GM12878 (cell line): ENCODE measurements at regions not wholly inside any gene's neighbourhood (a gene's known extent, or its start where the extent isn't known, plus 50 kb on each side); places are given as distances from the start of the nearest gene placed in this dataset.

Experiments used
- ATAC-seq: fragments of 200-7000 bp; cut with Tn5 transposase; 3 replicates; pipeline ENCODE4 v1.9.1; 2020; ENCODE audit warnings: mild to moderate bottlenecking, moderate library complexity
- BruUV-seq: library from RNA; stranded (reverse); fragments of 400-500 nt; replicated peaks from 2 replicates; lab custom pipeline; 2021; lab: Mats Ljungman, UMichigan
- CTCF ChIA-PET: fragments of 300-600 bp; sonication (Branson Sonifier 250); formaldehyde crosslinking; extraction: SDS; loops from one replicate; lab custom pipeline; 2021; ENCODE audit warnings: inconsistent platforms; lab: Yijun Ruan, JAX
- POLR2A ChIA-PET: fragments of 350-600 bp; formaldehyde crosslinking; extraction: SDS; loops from one replicate; lab custom pipeline; 2021; ENCODE audit warnings: inconsistent platforms; lab: Charles Lee
- RAD21 ChIA-PET: fragments of 300-600 bp; sonication (Branson Sonifier 250); formaldehyde crosslinking; loops from one replicate; lab custom pipeline; 2023; ENCODE audit warnings: antibody characterized with exemption; ENCODE audit not compliant: unreplicated experiment; lab: Charles Lee
- SMC1A ChIA-PET: fragments of 300-600 bp; sonication (Branson Sonifier 250); formaldehyde crosslinking; loops from one replicate; lab custom pipeline; 2023; ENCODE audit not compliant: unreplicated experiment, uncharacterized antibody; lab: Charles Lee
- DNase-seq: peaks from one replicate; pipeline ENCODE4 v3.0.0-alpha.2; 2011; ENCODE audit warnings: low read depth, low spot score
- FAIRE-seq: peaks from 3 replicates; lab custom pipeline; 2011; peaks lifted over from hg19 to GRCh38; lab: Jason Lieb, UNC
- H2AFZ ChIP-seq: 2 replicates; pipeline ENCODE4 v1.6.0; 2011; ENCODE audit warnings: low read depth, low read length, control low read depth; ENCODE audit not compliant: control insufficient read depth
- H3K27ac ChIP-seq: 2 replicates; pipeline ENCODE4 v1.5.1; 2011; ENCODE audit warnings: control low read depth; ENCODE audit not compliant: control insufficient read depth, insufficient read depth
- H3K27me3 ChIP-seq, 2 experiments: replicated peaks in 1 of 2; 2 replicates each; pipeline versions ENCODE4 v1.6.0 to v1.6.1; 2011; ENCODE audit warnings: low read length in 1 of 2; ENCODE audit not compliant: control insufficient read depth in 2 of 2, insufficient read depth in 2 of 2
- H3K36me3 ChIP-seq, 2 experiments: 2 replicates each; pipeline ENCODE4 v1.5.1; 2011; ENCODE audit warnings: low read length in 1 of 2; ENCODE audit not compliant: control insufficient read depth in 2 of 2, insufficient read depth in 2 of 2
- H3K4me1 ChIP-seq: 2 replicates; pipeline ENCODE4 v1.6.1; 2011; ENCODE audit warnings: mild to moderate bottlenecking, low read length, moderate library complexity, mixed read lengths; ENCODE audit not compliant: control insufficient read depth, insufficient read depth
- H3K4me2 ChIP-seq: 2 replicates; pipeline ENCODE4 v1.6.0; 2011; ENCODE audit warnings: control low read depth; ENCODE audit not compliant: control insufficient read depth, insufficient read depth
- H3K4me3 ChIP-seq: fragments of 200-600 bp; sonication (generic); 2 replicates; pipeline ENCODE4 v1.5.1; 2016
- H3K79me2 ChIP-seq: 2 replicates; pipeline ENCODE4 v1.6.0; 2011; ENCODE audit warnings: low read length; ENCODE audit not compliant: control insufficient read depth, insufficient read depth
- H3K9ac ChIP-seq: 2 replicates; pipeline ENCODE4 v1.8.0; 2011; ENCODE audit warnings: low read length, control low read depth, mixed read lengths; ENCODE audit not compliant: control insufficient read depth, insufficient read depth
- H3K9me3 ChIP-seq: replicated peaks from 3 replicates; pipeline ENCODE4 v1.5.1; 2011; ENCODE audit warnings: mild to moderate bottlenecking, low read length; ENCODE audit not compliant: control insufficient read depth, insufficient read depth
- H4K20me1 ChIP-seq: 2 replicates; pipeline ENCODE4 v1.6.0; 2011; ENCODE audit not compliant: control insufficient read depth, insufficient read depth
- CBX3 ChIP-seq: fragments of 200-600 bp; sonication (generic); IDR thresholded peaks from 2 replicates; pipeline ENCODE4 v1.6.1; 2016; ENCODE audit warnings: low read depth, borderline replicate concordance
- FOS ChIP-seq: IDR thresholded peaks from 3 replicates; pipeline ENCODE4 v1.6.1; 2011; ENCODE audit warnings: borderline replicate concordance; ENCODE audit not compliant: insufficient read length; ENCODE audit errors: extremely low read depth
- FOXM1 ChIP-seq: IDR thresholded peaks from 2 replicates; pipeline ENCODE4 v1.6.1; 2012; ENCODE audit warnings: low read depth, mild to moderate bottlenecking, inconsistent platforms, low read length, moderate library complexity
- HDAC2 ChIP-seq: fragments of 200-600 bp; sonication (generic); IDR thresholded peaks from 2 replicates; pipeline ENCODE4 v1.6.1; 2017
- HDGF ChIP-seq: fragments of 450-650 bp; IDR thresholded peaks from 2 replicates; pipeline ENCODE4 v1.6.1; 2016; ENCODE audit warnings: antibody characterized with exemption
- KAT2A ChIP-seq: conservative IDR thresholded peaks from 2 replicates; pipeline ENCODE4 v1.6.1; 2011; ENCODE audit warnings: low read depth, low read length; ENCODE audit not compliant: control insufficient read depth
- KDM1A ChIP-seq: fragments of 200-600 bp; sonication (generic); IDR thresholded peaks from 2 replicates; pipeline ENCODE4 v1.6.1; 2016; ENCODE audit warnings: borderline replicate concordance
- NR2F1 ChIP-seq: fragments of 450-650 bp; conservative IDR thresholded peaks from 2 replicates; pipeline ENCODE4 v1.6.1; 2017; ENCODE audit warnings: mild to moderate bottlenecking
- PAX5 ChIP-seq: IDR thresholded peaks from 2 replicates; pipeline ENCODE4 v1.6.1; 2011; ENCODE audit warnings: low read depth, low read length, borderline replicate concordance
- POU2F2 ChIP-seq: IDR thresholded peaks from 3 replicates; pipeline ENCODE4 v1.6.1; 2011; ENCODE audit warnings: low read depth, mild to moderate bottlenecking, low read length, borderline replicate concordance
- RAD21 ChIP-seq: IDR thresholded peaks from 2 replicates; pipeline ENCODE4 v1.6.1; 2011; ENCODE audit warnings: mild to moderate bottlenecking, low read depth, low read length, moderate library complexity; ENCODE audit not compliant: insufficient read depth
- SMC3 ChIP-seq: IDR thresholded peaks from 2 replicates; pipeline ENCODE4 v1.6.1; 2011; ENCODE audit warnings: low read length, improper control_type of control experiment, borderline replicate concordance
- SRF ChIP-seq, 2 experiments: IDR thresholded peaks; 2 replicates each; pipeline ENCODE4 v1.6.1; 2011; ENCODE audit warnings: low read depth in 2 of 2, low read length in 2 of 2, mild to moderate bottlenecking in 1 of 2, moderate library complexity in 1 of 2
- STAT3 ChIP-seq: IDR thresholded peaks from 2 replicates; pipeline ENCODE4 v1.6.1; 2011; ENCODE audit warnings: low read depth, low read length, improper control_type of control experiment
- ZNF384 ChIP-seq: IDR thresholded peaks from 2 replicates; pipeline ENCODE4 v1.6.1; 2012; ENCODE audit warnings: low read depth, mild to moderate bottlenecking, low read length, improper control_type of control experiment, borderline replicate concordance
- ZSCAN29 ChIP-seq: fragments of 450-650 bp; IDR thresholded peaks from 2 replicates; pipeline ENCODE4 v1.6.1; 2017; ENCODE audit warnings: mild to moderate bottlenecking, moderate library complexity
- WGBS: methylation state at CpG from one replicate; pipeline ENCODE4 v1.1.6; 2016; ENCODE audit warnings: low lambda C conversion rate; ENCODE audit not compliant: insufficient replicate concordance, insufficient coverage; ENCODE audit errors: missing lambda C conversion rate; 5-methylcytosine and 5-hydroxymethylcytosine counted together
- in situ Hi-C: fragments of 300-500 bp; cut with MboI; formaldehyde crosslinking; loops from 9 replicates; pipeline ENCODE4 v1.14.3; 2018; ENCODE audit warnings: mixed read lengths
- intact Hi-C: fragments of 100-400 bp; cut with micrococcal nuclease; formaldehyde crosslinking; loops from one replicate; pipeline ENCODE4 v1.14.2; 2022; ENCODE audit not compliant: unreplicated experiment
- TF ChIP-seq, protein P1 (sequence below): fragments of 450-650 bp; IDR thresholded peaks from 2 replicates; pipeline ENCODE4 v1.6.1; 2017; ENCODE audit warnings: borderline replicate concordance
- TF ChIP-seq, protein P2 (sequence below): fragments of 450-650 bp; conservative IDR thresholded peaks from 2 replicates; pipeline ENCODE4 v1.6.1; 2017; ENCODE audit warnings: mild to moderate bottlenecking, moderate library complexity

- Histone ChIP-seq H3K4me1 (no peaks in the 10 kb centered on the region), H3K27ac (no peak overlapping the region), H3K9me3 (no peaks in the 10 kb centered on the region), H2AFZ (no peak overlapping the region), H3K79me2 (no peaks in the 10 kb centered on the region), H3K36me3 (no peaks in the 10 kb centered on the region), H3K4me3 (no peak overlapping the region)
- RAD21 ChIA-PET, result no interaction called here
- no peak for ATAC-seq
- no peak for DNase-seq
- 38% methylated on average over 2 of the region's 2 CpGs for WGBS
- POLR2A ChIA-PET, result no interaction called here
- CTCF ChIA-PET, result no interaction called here
- FAIRE-seq, result no peak
- in situ Hi-C loops, result no loop called here
- no peak for TF ChIP-seq STAT3
- TF ChIP-seq POU2F2, result no peak
- TF ChIP-seq, protein P1, sequence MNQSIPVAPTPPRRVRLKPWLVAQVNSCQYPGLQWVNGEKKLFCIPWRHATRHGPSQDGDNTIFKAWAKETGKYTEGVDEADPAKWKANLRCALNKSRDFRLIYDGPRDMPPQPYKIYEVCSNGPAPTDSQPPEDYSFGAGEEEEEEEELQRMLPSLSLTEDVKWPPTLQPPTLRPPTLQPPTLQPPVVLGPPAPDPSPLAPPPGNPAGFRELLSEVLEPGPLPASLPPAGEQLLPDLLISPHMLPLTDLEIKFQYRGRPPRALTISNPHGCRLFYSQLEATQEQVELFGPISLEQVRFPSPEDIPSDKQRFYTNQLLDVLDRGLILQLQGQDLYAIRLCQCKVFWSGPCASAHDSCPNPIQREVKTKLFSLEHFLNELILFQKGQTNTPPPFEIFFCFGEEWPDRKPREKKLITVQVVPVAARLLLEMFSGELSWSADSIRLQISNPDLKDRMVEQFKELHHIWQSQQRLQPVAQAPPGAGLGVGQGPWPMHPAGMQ, result no peak
- no peak for TF ChIP-seq FOS
- TF ChIP-seq PAX5, result no peak
- TF ChIP-seq HDGF, result no peak
- TF ChIP-seq, all 136 proteins: peak for 0
- Histone ChIP-seq H3K27me3 (no peaks in the 10 kb centered on the region), H4K20me1 (no peaks in the 10 kb centered on the region), H3K4me2 (no peak overlapping the region), H3K9ac (no peak overlapping the region)
- intact Hi-C loops, result no loop called here
- SMC1A ChIA-PET, result no interaction called here
- no TSS peak for BruUV-seq
Measured at GRCh38 chr11:42243385-42243784, 783.9 kb upstream of the LRRC4C start.

DNA sequence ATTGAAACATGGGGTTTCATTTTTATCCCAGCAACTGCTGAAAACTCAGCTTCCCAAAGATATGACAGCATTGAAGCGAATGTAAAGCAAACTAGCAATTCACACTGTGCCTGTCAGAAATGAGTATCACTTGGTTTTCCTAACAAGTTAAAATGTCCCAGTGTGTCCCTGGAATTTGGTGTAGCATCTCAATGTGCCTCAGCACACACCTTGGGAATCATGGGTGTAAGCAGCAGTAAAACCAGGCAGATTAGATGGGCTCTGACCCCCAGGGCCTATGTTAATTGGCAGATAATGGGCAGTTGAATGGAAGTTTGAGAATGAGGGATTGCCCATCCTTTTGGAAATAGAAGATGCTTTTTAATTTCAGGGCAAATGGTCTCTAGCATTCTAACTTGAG is 784.9 kb upstream of the LRRC4C start:
- Histone ChIP-seq H3K27me3 (no peaks in the 10 kb centered on the region), H3K27ac (no peak overlapping the region), H3K4me2 (no peak overlapping the region), H3K4me3 (no peak overlapping the region), H3K9ac (no peak overlapping the region), H3K36me3 (no peaks in the 10 kb centered on the region), H3K4me1 (no peaks in the 10 kb centered on the region), H3K9me3 (no peaks in the 10 kb centered on the region), H4K20me1 (no peaks in the 10 kb centered on the region), H3K79me2 (no peaks in the 10 kb centered on the region), H2AFZ (no peak overlapping the region)
- POLR2A ChIA-PET, result no interaction called here
- in situ Hi-C loops (no loop called here), intact Hi-C loops (no loop called here)
- 0% methylated on average over 1 of the region's 1 CpG for WGBS
- FAIRE-seq (no peak), DNase-seq (no peak), ATAC-seq (no peak)
- CTCF ChIA-PET, result no interaction called here
- BruUV-seq, result no TSS peak
- RAD21 ChIA-PET, result no interaction called here
- SMC1A ChIA-PET, result no interaction called here
- TF ChIP-seq RAD21 (no peak), KDM1A (no peak), SMC3 (no peak), KAT2A (no peak), ZNF384 (no peak), FOXM1 (no peak), SRF (IDR thresholded peaks at IDR 0.05; ENCODE audit: low read depth in 2 of 2, low read length in 2 of 2) (no peak), NR2F1 (no peak), CBX3 (no peak), ZSCAN29 (no peak), HDAC2 (no peak)
- TF ChIP-seq, protein P2, sequence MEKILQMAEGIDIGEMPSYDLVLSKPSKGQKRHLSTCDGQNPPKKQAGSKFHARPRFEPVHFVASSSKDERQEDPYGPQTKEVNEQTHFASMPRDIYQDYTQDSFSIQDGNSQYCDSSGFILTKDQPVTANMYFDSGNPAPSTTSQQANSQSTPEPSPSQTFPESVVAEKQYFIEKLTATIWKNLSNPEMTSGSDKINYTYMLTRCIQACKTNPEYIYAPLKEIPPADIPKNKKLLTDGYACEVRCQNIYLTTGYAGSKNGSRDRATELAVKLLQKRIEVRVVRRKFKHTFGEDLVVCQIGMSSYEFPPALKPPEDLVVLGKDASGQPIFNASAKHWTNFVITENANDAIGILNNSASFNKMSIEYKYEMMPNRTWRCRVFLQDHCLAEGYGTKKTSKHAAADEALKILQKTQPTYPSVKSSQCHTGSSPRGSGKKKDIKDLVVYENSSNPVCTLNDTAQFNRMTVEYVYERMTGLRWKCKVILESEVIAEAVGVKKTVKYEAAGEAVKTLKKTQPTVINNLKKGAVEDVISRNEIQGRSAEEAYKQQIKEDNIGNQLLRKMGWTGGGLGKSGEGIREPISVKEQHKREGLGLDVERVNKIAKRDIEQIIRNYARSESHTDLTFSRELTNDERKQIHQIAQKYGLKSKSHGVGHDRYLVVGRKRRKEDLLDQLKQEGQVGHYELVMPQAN, result no peak
